Ascending aorta (tissue), 2 donors: ENCODE measurements at regions not wholly inside any gene's neighbourhood (a gene's known extent, or its start where the extent isn't known, plus 50 kb on each side); places are given as distances from the start of the nearest gene placed in this dataset.

ENCODE experiments used
- DNase-seq, 2 donors: peaks; one replicate each; pipeline ENCODE4 v3.0.0-alpha.2; 2019; ENCODE audit warnings: low spot score in 2 of 2
- H3K27ac ChIP-seq, 2 donors: fragments of 200-600 bp; sonication (generic); one replicate each; pipeline ENCODE4 v1.5.1; 2016 to 2017; ENCODE audit warnings: mild to moderate bottlenecking in 1 of 2
- H3K27me3 ChIP-seq: fragments of 200-600 bp; sonication (generic); one replicate; pipeline ENCODE4 v1.5.1; 2017
- H3K36me3 ChIP-seq, 2 donors: fragments of 200-600 bp; sonication (generic); one replicate each; pipeline ENCODE4 v1.5.1; 2016
- H3K4me1 ChIP-seq, 2 donors: fragments of 200-600 bp; sonication (generic); one replicate each; pipeline ENCODE4 v1.5.1; 2016 to 2017; ENCODE audit warnings: mild to moderate bottlenecking in 1 of 2
- H3K4me3 ChIP-seq, 2 donors: fragments of 200-600 bp; sonication (generic); one replicate each; pipeline ENCODE4 v1.5.1; 2016 to 2017; ENCODE audit warnings: mild to moderate bottlenecking in 1 of 2
- H3K9me3 ChIP-seq, 2 donors: fragments of 200-600 bp; sonication (generic); one replicate each; pipeline ENCODE4 v1.5.1; 2016
- CTCF ChIP-seq, 3 experiments: fragments of 200-600 bp in 2 of 3; fragments of 450-650 bp in 1 of 3; sonication (generic) in 2 of 3; IDR thresholded peaks; one replicate each; pipeline ENCODE4 v1.5.1; 2016 to 2019; ENCODE audit warnings: antibody characterized with exemption in 3 of 3, mild to moderate bottlenecking in 1 of 3, moderate library complexity in 1 of 3
- intact Hi-C: fragments of 100-400 bp; cut with DNase I; formaldehyde crosslinking; loops from one replicate; pipeline ENCODE4 v1.15.1; 2023

- Histone ChIP-seq H3K4me1 (no peaks in the 10 kb centered on the region), H3K27me3 (no peaks in the 10 kb centered on the region), H3K9me3 (no peaks in the 10 kb centered on the region), H3K27ac (no peak overlapping the region), H3K36me3 (no peaks in the 10 kb centered on the region), H3K4me3 (no peak overlapping the region)
- no peak for DNase-seq
- no peak for TF ChIP-seq CTCF (IDR thresholded peaks at IDR 0.05)
- intact Hi-C loops = no loop called here
These were observed 62.9 kb upstream of the SLC7A11 start for GRCh38 chr4:138305050-138305449.

GRCh38 chr4:138301536-138301935 is 59.4 kb upstream of the SLC7A11 start:
- H3K4me1 ChIP-seq = no peaks in the 10 kb centered on the region
- no peaks in the 10 kb centered on the region for H3K27me3 ChIP-seq
- no peak overlapping the region for H3K4me3 ChIP-seq
- TF ChIP-seq CTCF (IDR thresholded peaks at IDR 0.05) = no peak
- H3K9me3 ChIP-seq = no peaks in the 10 kb centered on the region
- intact Hi-C loops = no loop called here
- H3K36me3 ChIP-seq = no peaks in the 10 kb centered on the region
- no peak for DNase-seq
- no peak overlapping the region for H3K27ac ChIP-seq

GRCh38 chr4:138300616-138301015 is 58.5 kb upstream of the SLC7A11 start:
- H3K27ac ChIP-seq = no peak overlapping the region
- H3K4me3 ChIP-seq = no peak overlapping the region
- no peaks in the 10 kb centered on the region for H3K4me1 ChIP-seq
- no peak for DNase-seq
- H3K9me3 ChIP-seq = no peaks in the 10 kb centered on the region
- no peak for TF ChIP-seq CTCF (IDR thresholded peaks at IDR 0.05)
- H3K27me3 ChIP-seq = no peaks in the 10 kb centered on the region
- intact Hi-C loops = no loop called here
- H3K36me3 ChIP-seq = no peaks in the 10 kb centered on the region

GRCh38 chr4:138299881-138300280 is 57.7 kb upstream of the SLC7A11 start:
- Histone ChIP-seq H3K27me3 (no peaks in the 10 kb centered on the region), H3K4me3 (no peak overlapping the region), H3K36me3 (no peaks in the 10 kb centered on the region), H3K27ac (no peak overlapping the region), H3K9me3 (no peaks in the 10 kb centered on the region), H3K4me1 (no peaks in the 10 kb centered on the region)
- intact Hi-C loops = no loop called here
- no peak for DNase-seq
- no peak for TF ChIP-seq CTCF (IDR thresholded peaks at IDR 0.05)

- no peaks in the 10 kb centered on the region for H3K4me1 ChIP-seq
- no peaks in the 10 kb centered on the region for H3K9me3 ChIP-seq
- DNase-seq = no peak
- intact Hi-C loops = no loop called here
- H3K36me3 ChIP-seq = no peaks in the 10 kb centered on the region
- H3K27ac ChIP-seq = no peak overlapping the region
- no peak for TF ChIP-seq CTCF (IDR thresholded peaks at IDR 0.05)
- H3K4me3 ChIP-seq = no peak overlapping the region
- no peaks in the 10 kb centered on the region for H3K27me3 ChIP-seq
These were observed 56.7 kb upstream of the SLC7A11 start for GRCh38 chr4:138298866-138299265.

- no peak overlapping the region for H3K27ac ChIP-seq
- H3K27me3 ChIP-seq = no peaks in the 10 kb centered on the region
- H3K4me1 ChIP-seq = no peaks in the 10 kb centered on the region
- no peaks in the 10 kb centered on the region for H3K9me3 ChIP-seq
- DNase-seq = no peak
- H3K4me3 ChIP-seq = no peak overlapping the region
- no peak for TF ChIP-seq CTCF (IDR thresholded peaks at IDR 0.05)
- intact Hi-C loops = no loop called here
- H3K36me3 ChIP-seq = no peaks in the 10 kb centered on the region
These were observed 56.3 kb upstream of the SLC7A11 start for GRCh38 chr4:138298431-138298830.
